Thyroid gland (tissue), 4 donors: ENCODE measurements at regions not wholly inside any gene's neighbourhood (a gene's known extent, or its start where the extent isn't known, plus 50 kb on each side); places are given as distances from the start of the nearest gene placed in this dataset.

Source experiments
- DNase-seq, 2 donors: peaks; one replicate each; pipeline ENCODE4 v3.0.0-alpha.2; 2019
- H3K27ac ChIP-seq, 3 donors: fragments of 200-600 bp; sonication (generic); 1 replicate in 2 of 3; 2 replicates in 1 of 3; pipeline ENCODE4 v1.5.1; 2016 to 2019; ENCODE audit warnings: mild to moderate bottlenecking in 1 of 3, moderate library complexity in 1 of 3
- H3K27me3 ChIP-seq: fragments of 200-600 bp; sonication (generic); one replicate; pipeline ENCODE4 v1.5.1; 2019
- H3K36me3 ChIP-seq, 2 donors: fragments of 200-600 bp; sonication (generic); one replicate each; pipeline ENCODE4 v1.5.1; 2016 to 2019
- H3K4me1 ChIP-seq, 2 donors: fragments of 200-600 bp; sonication (generic); one replicate each; pipeline ENCODE4 v1.5.1; 2017 to 2019
- H3K4me3 ChIP-seq, 3 donors: fragments of 200-600 bp; sonication (generic); replicated peaks in 1 of 3; 1 replicate in 2 of 3; 2 replicates in 1 of 3; pipeline ENCODE4 v1.5.1; 2016; ENCODE audit warnings: mild to moderate bottlenecking in 1 of 3
- H3K9me3 ChIP-seq: fragments of 200-600 bp; sonication (generic); one replicate; pipeline ENCODE4 v1.5.1; 2017
- CTCF ChIP-seq, 6 experiments: fragments of 200-600 bp in 3 of 6; fragments of 450-650 bp in 3 of 6; sonication (generic) in 3 of 6; IDR thresholded peaks; one replicate each; pipeline ENCODE4 v1.5.1; 2016 to 2019; ENCODE audit warnings: antibody characterized with exemption in 6 of 6, mild to moderate bottlenecking in 2 of 6, inconsistent platforms in 1 of 6, moderate library complexity in 1 of 6
- POLR2A ChIP-seq, 2 donors: fragments of 450-650 bp; IDR thresholded peaks; one replicate each; pipeline ENCODE4 v1.6.1; 2017; ENCODE audit warnings: antibody characterized with exemption in 2 of 2, mild to moderate bottlenecking in 2 of 2, moderate library complexity in 1 of 2
- WGBS, 2 donors: methylation state at CpG; one replicate each; pipeline ENCODE4 v1.1.5; 2017; 5-methylcytosine and 5-hydroxymethylcytosine counted together
- intact Hi-C: fragments of 100-400 bp; cut with DNase I; formaldehyde crosslinking; loops from one replicate; pipeline ENCODE4 v1.15.1; 2023

- H3K27ac ChIP-seq = no peak overlapping the region
- no peaks in the 10 kb centered on the region for H3K36me3 ChIP-seq
- no peak overlapping the region for H3K4me3 ChIP-seq
- H3K27me3 ChIP-seq = no peaks in the 10 kb centered on the region
- peaks cover 0 to 4% of the 10 kb centered on the region in 2 donors for H3K4me1 ChIP-seq
- WGBS, 2 donors = 92 to 95% methylated on average over 8 of the region's 8 CpGs
- no peak for TF ChIP-seq POLR2A (IDR thresholded peaks at IDR 0.05)
- TF ChIP-seq CTCF (IDR thresholded peaks at IDR 0.05) = no peak
- intact Hi-C loops = no loop called here
- DNase-seq = no peak
- no peaks in the 10 kb centered on the region for H3K9me3 ChIP-seq
Observed at GRCh38 chr13:99078017-99078771, 100.3 kb upstream of the DOCK9 start.

- Histone ChIP-seq H3K27me3 (no peaks in the 10 kb centered on the region), H3K27ac (no peak overlapping the region), H3K4me3 (no peak overlapping the region), H3K9me3 (no peaks in the 10 kb centered on the region), H3K36me3 (no peaks in the 10 kb centered on the region), H3K4me1 (peaks cover 6 to 20% of the 10 kb centered on the region in 2 donors)
- no peak for DNase-seq
- 86 to 91% methylated on average over 2 of the region's 2 CpGs for WGBS, 2 donors
- TF ChIP-seq CTCF (IDR thresholded peaks at IDR 0.05) (no peak), POLR2A (IDR thresholded peaks at IDR 0.05) (no peak)
- intact Hi-C loops = no loop called here
Observed at GRCh38 chr13:99080131-99080530, 102.3 kb upstream of the DOCK9 start.

- Histone ChIP-seq H3K9me3 (no peaks in the 10 kb centered on the region), H3K36me3 (no peaks in the 10 kb centered on the region), H3K4me1 (peaks cover 12 to 26% of the 10 kb centered on the region in 2 donors), H3K27me3 (no peaks in the 10 kb centered on the region), H3K4me3 (no peak overlapping the region), H3K27ac (peak overlapping the region in 1 of 3 donors; percentile 18)
- TF ChIP-seq POLR2A (IDR thresholded peaks at IDR 0.05) (no peak), CTCF (IDR thresholded peaks at IDR 0.05) (no peak)
- DNase-seq = no peak
- WGBS, 2 donors = 62 to 71% methylated on average over 2 of the region's 2 CpGs
- intact Hi-C loops = no loop called here
Observed at GRCh38 chr13:99083981-99084380, 106.1 kb upstream of the DOCK9 start.

- Histone ChIP-seq H3K36me3 (no peaks in the 10 kb centered on the region), H3K27me3 (no peaks in the 10 kb centered on the region), H3K4me3 (peak overlapping the region in 2 of 3 donors; percentile 91 to 99), H3K4me1 (peaks cover 12 to 26% of the 10 kb centered on the region in 2 donors), H3K9me3 (no peaks in the 10 kb centered on the region), H3K27ac (peak overlapping the region in 2 of 3 donors; percentile 11 to 90)
- WGBS, 2 donors = 25 to 30% methylated on average over 23 to 27 of the region's 27 CpGs
- DNase-seq = peak in 1 of 2 donors; percentile 10
- TF ChIP-seq POLR2A (IDR thresholded peaks at IDR 0.05) = no peak
- TF ChIP-seq CTCF (IDR thresholded peaks at IDR 0.05) = no peak
- intact Hi-C loops = no loop called here
Observed at GRCh38 chr13:99085139-99085807, 107.4 kb upstream of the DOCK9 start.

GRCh38 chr13:99085808-99086266 lies 108.0 kb upstream of the DOCK9 start:
- TF ChIP-seq POLR2A (IDR thresholded peaks at IDR 0.05) (no peak), CTCF (IDR thresholded peaks at IDR 0.05) (no peak)
- Histone ChIP-seq H3K27ac (peak overlapping the region in 2 of 3 donors; percentile 11 to 90), H3K36me3 (no peaks in the 10 kb centered on the region), H3K4me3 (peak overlapping the region; percentile 74 to 99 (median 91)), H3K27me3 (no peaks in the 10 kb centered on the region), H3K4me1 (peaks cover 12 to 26% of the 10 kb centered on the region in 2 donors), H3K9me3 (no peaks in the 10 kb centered on the region)
- DNase-seq = peak in 1 of 2 donors; percentile 53
- 2 to 4% methylated on average over 15 to 26 of the region's 32 CpGs for WGBS, 2 donors
- intact Hi-C loops = no loop called here
